CD4-positive, alpha-beta T cell (primary cell): ENCODE measurements at regions not wholly inside any gene's neighbourhood (a gene's known extent, or its start where the extent isn't known, plus 50 kb on each side); places are given as distances from the start of the nearest gene placed in this dataset.

Experiments used
- ATAC-seq: fragments of 200-7000 bp; cut with Tn5 transposase; one replicate; pipeline ENCODE4 v1.10.0; 2022; ENCODE audit warnings: mild to moderate bottlenecking; ENCODE audit not compliant: poor library complexity
- CTCF ChIA-PET: fragments of 350-600 bp; sonication (Branson Sonifier 250); formaldehyde crosslinking; loops from one replicate; lab custom pipeline; 2021; ENCODE audit warnings: antibody characterized with exemption, inconsistent platforms; lab: Charles Lee
- POLR2A ChIA-PET: fragments of 350-600 bp; sonication (Branson Sonifier 250); formaldehyde crosslinking; loops from one replicate; lab custom pipeline; 2021; ENCODE audit warnings: antibody characterized with exemption, inconsistent platforms; lab: Charles Lee
- DNase-seq, 14 experiments: peaks; one replicate each; pipeline ENCODE4 v3.0.0-alpha.2; 2013 to 2020; ENCODE audit warnings: mixed read lengths in 2 of 14
- H3K27ac ChIP-seq, 2 donors: one replicate each; pipeline versions ENCODE4 v1.5.1 to v1.7.0; 2013; ENCODE audit warnings: low read length in 2 of 2, low read depth in 1 of 2, mild to moderate bottlenecking in 1 of 2
- H3K27me3 ChIP-seq, 2 experiments: 1 replicate in 1 of 2; 2 replicates in 1 of 2; pipeline versions ENCODE4 v1.6.1 to v1.7.0; 2013; ENCODE audit warnings: low read length in 2 of 2, control low read depth in 1 of 2, mild to moderate bottlenecking in 1 of 2, moderate library complexity in 1 of 2; ENCODE audit not compliant: insufficient read depth in 2 of 2, control insufficient read depth in 1 of 2
- H3K36me3 ChIP-seq: one replicate; pipeline ENCODE4 v1.6.1; 2013; ENCODE audit warnings: low read length, control low read depth; ENCODE audit not compliant: insufficient read depth
- H3K4me1 ChIP-seq: one replicate; pipeline ENCODE4 v1.6.1; 2013; ENCODE audit warnings: low read length, control low read depth; ENCODE audit not compliant: insufficient read depth
- H3K4me3 ChIP-seq: one replicate; pipeline ENCODE4 v1.5.1; 2013; ENCODE audit warnings: mild to moderate bottlenecking, low read length, moderate library complexity
- H3K9me3 ChIP-seq, 2 experiments: 1 replicate in 1 of 2; 2 replicates in 1 of 2; pipeline versions ENCODE4 v1.6.1 to v1.7.0; 2013; ENCODE audit warnings: low read length in 2 of 2, mild to moderate bottlenecking in 2 of 2, control low read depth in 1 of 2, moderate library complexity in 1 of 2; ENCODE audit not compliant: control insufficient read depth in 1 of 2, insufficient read depth in 1 of 2
- H3K27ac Mint-ChIP-seq: one replicate; pipeline ENCODE4 v1.8.0; 2020; ENCODE audit warnings: mixed read lengths
- H3K27me3 Mint-ChIP-seq: one replicate; pipeline ENCODE4 v1.8.0; 2021; ENCODE audit warnings: mixed read lengths
- H3K36me3 Mint-ChIP-seq: one replicate; pipeline ENCODE4 v1.8.0; 2021; ENCODE audit warnings: low read depth, mixed read lengths
- H3K4me1 Mint-ChIP-seq: one replicate; pipeline ENCODE4 v1.8.0; 2021; ENCODE audit warnings: low read depth, mixed read lengths
- H3K4me3 Mint-ChIP-seq: one replicate; pipeline ENCODE4 v1.8.0; 2020; ENCODE audit warnings: mild to moderate bottlenecking, mixed read lengths
- H3K9me3 Mint-ChIP-seq: one replicate; pipeline ENCODE4 v1.8.0; 2020; ENCODE audit warnings: mixed read lengths
- intact Hi-C, 2 experiments: fragments of 100-400 bp; cut with DNase I in 1 of 2; cut with micrococcal nuclease in 1 of 2; formaldehyde crosslinking; loops; one replicate each; pipeline versions ENCODE4 v1.15.1 to v1.9.0; 2023 to 2025; cut with DNase I, micrococcal nuclease
- TF ChIP-seq, protein P1 (sequence below): fragments of 200-600 bp; IDR thresholded peaks from one replicate; pipeline ENCODE4 v1.8.0; 2022; ENCODE audit warnings: antibody characterized with exemption, mild to moderate bottlenecking

DNA sequence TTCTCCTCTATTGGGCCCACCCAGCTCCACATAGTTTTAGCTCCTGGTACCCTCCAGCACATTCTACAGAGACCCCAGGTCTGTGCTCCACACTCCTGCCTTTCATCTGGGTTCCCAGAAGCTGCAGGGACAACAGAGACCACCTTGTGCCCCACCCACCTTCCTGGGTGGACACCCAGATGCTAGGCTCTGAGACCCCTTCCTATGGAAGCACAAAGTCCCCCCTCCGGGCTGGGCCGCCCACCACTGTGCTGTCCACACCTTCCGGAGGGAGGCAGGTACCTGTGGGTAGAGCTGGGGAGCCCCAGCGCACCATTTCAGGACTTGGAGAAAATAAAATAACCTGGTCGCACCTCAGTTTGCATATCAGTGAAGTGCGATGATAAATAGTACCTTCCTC, 224.9 kb upstream of the FOXF1 start:
- H3K9me3 ChIP-seq: peaks cover 0 to 14% of the 10 kb centered on the region in 2 experiments
- H3K36me3 Mint-ChIP-seq: no peaks in the 10 kb centered on the region

DNA sequence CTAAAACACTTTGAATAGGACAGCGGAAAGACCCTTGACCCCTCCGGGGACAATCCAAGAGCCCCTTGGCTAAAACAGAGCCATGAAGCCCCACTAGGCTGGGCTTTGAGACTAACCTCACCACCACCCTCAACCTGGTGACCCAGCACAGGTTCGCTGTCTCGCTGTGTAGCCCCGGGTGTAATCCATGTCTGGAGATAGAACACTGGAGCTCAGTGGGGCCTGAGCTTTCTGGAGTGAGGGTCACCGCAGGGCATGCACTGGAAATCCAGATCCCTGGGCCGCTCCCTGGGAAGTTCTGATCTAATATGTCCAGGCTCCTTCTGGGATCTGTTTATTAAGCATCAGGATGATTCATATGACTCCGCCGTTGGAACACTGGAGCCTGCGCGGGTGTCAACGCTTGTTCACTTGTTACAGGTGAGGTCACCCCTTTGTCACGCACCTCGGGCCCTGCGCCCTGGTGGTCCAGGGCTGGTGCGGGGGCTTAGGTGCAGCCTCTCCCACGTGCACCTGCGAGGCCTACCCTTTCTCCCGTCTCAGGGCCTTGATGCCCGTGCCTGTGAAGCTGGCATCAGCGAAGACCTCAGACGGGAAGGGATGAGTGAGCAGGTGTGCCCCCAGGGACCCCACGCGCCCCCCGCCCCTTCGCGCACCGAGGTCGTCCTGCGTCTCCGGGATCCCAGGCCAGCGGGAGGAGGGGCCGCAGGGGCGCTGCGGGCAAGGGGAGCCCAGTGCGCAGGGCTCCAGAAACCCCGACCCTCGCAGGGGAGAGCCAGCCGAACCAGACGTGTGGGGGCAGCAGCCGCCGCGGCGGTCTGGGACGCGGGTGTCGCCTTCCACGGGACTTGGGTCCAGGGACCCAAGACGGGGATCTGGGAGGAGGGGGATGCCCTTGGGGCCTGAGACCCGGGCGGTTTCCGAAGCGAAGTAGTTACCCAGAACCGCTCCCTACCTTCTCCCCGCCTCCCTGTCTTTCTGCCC, 224.1 kb upstream of the FOXF1 start:
- POLR2A ChIA-PET: no interaction called here
- Histone ChIP-seq H3K27me3 (peaks cover 56 to 64% of the 10 kb centered on the region in 2 experiments), H3K4me3 (no peak overlapping the region), H3K4me1 (no peaks in the 10 kb centered on the region), H3K36me3 (no peaks in the 10 kb centered on the region), H3K9me3 (peaks cover 0 to 14% of the 10 kb centered on the region in 2 experiments), H3K27ac (no peak overlapping the region)
- CTCF ChIA-PET: no interaction called here
- no peak for ATAC-seq
- H3K27me3 Mint-ChIP-seq: peaks cover 81% of the 10 kb centered on the region
- TF ChIP-seq, protein P1, sequence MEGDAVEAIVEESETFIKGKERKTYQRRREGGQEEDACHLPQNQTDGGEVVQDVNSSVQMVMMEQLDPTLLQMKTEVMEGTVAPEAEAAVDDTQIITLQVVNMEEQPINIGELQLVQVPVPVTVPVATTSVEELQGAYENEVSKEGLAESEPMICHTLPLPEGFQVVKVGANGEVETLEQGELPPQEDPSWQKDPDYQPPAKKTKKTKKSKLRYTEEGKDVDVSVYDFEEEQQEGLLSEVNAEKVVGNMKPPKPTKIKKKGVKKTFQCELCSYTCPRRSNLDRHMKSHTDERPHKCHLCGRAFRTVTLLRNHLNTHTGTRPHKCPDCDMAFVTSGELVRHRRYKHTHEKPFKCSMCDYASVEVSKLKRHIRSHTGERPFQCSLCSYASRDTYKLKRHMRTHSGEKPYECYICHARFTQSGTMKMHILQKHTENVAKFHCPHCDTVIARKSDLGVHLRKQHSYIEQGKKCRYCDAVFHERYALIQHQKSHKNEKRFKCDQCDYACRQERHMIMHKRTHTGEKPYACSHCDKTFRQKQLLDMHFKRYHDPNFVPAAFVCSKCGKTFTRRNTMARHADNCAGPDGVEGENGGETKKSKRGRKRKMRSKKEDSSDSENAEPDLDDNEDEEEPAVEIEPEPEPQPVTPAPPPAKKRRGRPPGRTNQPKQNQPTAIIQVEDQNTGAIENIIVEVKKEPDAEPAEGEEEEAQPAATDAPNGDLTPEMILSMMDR: no peak
- no peak overlapping the region for H3K27ac Mint-ChIP-seq
- intact Hi-C loops: no loop called here
- H3K36me3 Mint-ChIP-seq: no peaks in the 10 kb centered on the region
- no peaks in the 10 kb centered on the region for H3K4me1 Mint-ChIP-seq
- no peaks in the 10 kb centered on the region for H3K9me3 Mint-ChIP-seq
- DNase-seq: no peak
- H3K4me3 Mint-ChIP-seq: no peak overlapping the region

More for the DNA sequence above, 224.9 kb upstream of the FOXF1 start:
- H3K4me3 ChIP-seq: no peak overlapping the region
- no peak for ATAC-seq
- no peak overlapping the region for H3K27ac ChIP-seq
- TF ChIP-seq, protein P1: no peak
- Mint-ChIP-seq H3K4me3 (no peak overlapping the region), H3K27ac (no peak overlapping the region), H3K4me1 (no peaks in the 10 kb centered on the region), H3K27me3 (peaks cover 77% of the 10 kb centered on the region), H3K9me3 (no peaks in the 10 kb centered on the region)
- intact Hi-C loops: no loop called here
- CTCF ChIA-PET: no interaction called here
- POLR2A ChIA-PET: no interaction called here
- H3K36me3 ChIP-seq: no peaks in the 10 kb centered on the region
- H3K4me1 ChIP-seq: no peaks in the 10 kb centered on the region
- no peak for DNase-seq
- H3K27me3 ChIP-seq: peaks cover 50 to 59% of the 10 kb centered on the region in 2 experiments

DNA sequence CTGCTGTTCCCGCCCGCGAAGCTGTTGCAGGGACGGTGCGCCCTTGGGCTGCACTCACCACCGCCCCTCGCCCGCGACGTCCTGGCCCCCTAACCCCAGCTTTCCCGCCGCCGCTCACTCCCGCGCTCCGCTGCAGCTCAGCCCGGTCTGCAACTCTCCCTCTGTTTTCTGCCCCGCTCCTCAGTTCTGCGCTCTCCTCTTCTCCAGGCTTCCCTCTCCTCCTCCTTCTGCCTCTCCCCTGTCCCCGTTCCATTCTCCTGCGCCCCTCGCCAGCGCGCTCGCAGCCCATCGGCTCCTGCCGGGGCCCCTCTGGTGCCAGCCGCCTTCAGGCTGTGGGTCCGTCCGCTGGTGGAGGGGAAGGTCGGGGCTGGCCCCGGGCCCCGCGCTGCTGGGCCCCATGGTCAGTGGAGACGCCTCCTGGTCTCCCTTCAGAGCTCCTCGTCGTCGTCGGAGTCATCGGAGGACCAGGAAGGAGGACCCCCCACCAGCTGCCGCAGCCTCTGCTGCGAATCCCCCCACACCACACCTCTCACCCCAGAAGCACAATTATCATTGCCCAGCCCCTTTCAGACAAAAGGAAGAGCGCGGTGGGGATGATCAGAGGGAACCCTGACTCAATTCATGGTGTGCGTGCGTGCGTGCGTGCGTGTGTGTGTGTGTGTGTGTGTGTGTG, 223.2 kb upstream of the FOXF1 start:
- Histone ChIP-seq H3K36me3 (no peaks in the 10 kb centered on the region), H3K27ac (no peak overlapping the region), H3K27me3 (peaks cover 61 to 73% of the 10 kb centered on the region in 2 experiments), H3K9me3 (peaks cover 0 to 14% of the 10 kb centered on the region in 2 experiments), H3K4me1 (no peaks in the 10 kb centered on the region), H3K4me3 (no peak overlapping the region)
- no peak for ATAC-seq
- Mint-ChIP-seq H3K36me3 (no peaks in the 10 kb centered on the region), H3K27ac (no peak overlapping the region), H3K9me3 (no peaks in the 10 kb centered on the region), H3K27me3 (peaks cover 81% of the 10 kb centered on the region), H3K4me3 (no peak overlapping the region), H3K4me1 (no peaks in the 10 kb centered on the region)
- no peak for DNase-seq
- CTCF ChIA-PET: no interaction called here
- POLR2A ChIA-PET: no interaction called here
- TF ChIP-seq, protein P1: no peak
- intact Hi-C loops: no loop called here
